Heart left ventricle (tissue), 16 donors: ENCODE measurements at regions not wholly inside any gene's neighbourhood (a gene's known extent, or its start where the extent isn't known, plus 50 kb on each side); places are given as distances from the start of the nearest gene placed in this dataset.

Experiments
- ATAC-seq, 4 donors: fragments of 200-7000 bp; cut with Tn5 transposase; one replicate each; pipeline ENCODE4 v1.9.1; 2020 to 2022; ENCODE audit warnings: moderate library complexity in 4 of 4, mild to moderate bottlenecking in 3 of 4, moderate number of reproducible peaks in 1 of 4
- DNase-seq, 5 donors: peaks; one replicate each; pipeline ENCODE4 v3.0.0-alpha.2; 2020
- H3K27ac ChIP-seq, 12 donors: fragments of 200-600 bp; sonication (generic) in 4 of 12; one replicate each; pipeline versions ENCODE4 v1.5.0 to v1.8.0; 2016 to 2022; ENCODE audit warnings: mild to moderate bottlenecking in 2 of 12
- H3K27me3 ChIP-seq, 9 donors: fragments of 200-600 bp; sonication (generic) in 2 of 9; one replicate each; pipeline versions ENCODE4 v1.5.1 to v1.8.0; 2016 to 2022; ENCODE audit warnings: mild to moderate bottlenecking in 3 of 9
- H3K36me3 ChIP-seq, 9 donors: fragments of 200-600 bp; sonication (generic) in 2 of 9; one replicate each; pipeline versions ENCODE4 v1.5.0 to v1.8.0; 2018 to 2022; ENCODE audit warnings: mild to moderate bottlenecking in 2 of 9
- H3K4me1 ChIP-seq, 12 donors: fragments of 200-600 bp; sonication (generic) in 4 of 12; one replicate each; pipeline versions ENCODE4 v1.5.0 to v1.8.0; 2016 to 2022; ENCODE audit warnings: mild to moderate bottlenecking in 3 of 12
- H3K4me3 ChIP-seq, 12 donors: fragments of 200-600 bp; sonication (generic) in 4 of 12; one replicate each; pipeline versions ENCODE4 v1.5.0 to v1.8.0; 2017 to 2022; ENCODE audit warnings: mild to moderate bottlenecking in 9 of 12, moderate library complexity in 4 of 12
- H3K9me3 ChIP-seq, 12 donors: fragments of 200-600 bp; sonication (generic) in 4 of 12; one replicate each; pipeline versions ENCODE4 v1.5.0 to v1.8.0; 2016 to 2022; ENCODE audit warnings: mild to moderate bottlenecking in 1 of 12
- CTCF ChIP-seq, 12 donors: fragments of 200-600 bp; sonication (generic) in 4 of 12; IDR thresholded peaks; one replicate each; pipeline versions ENCODE4 v1.5.0 to v1.8.0; 2018 to 2022; ENCODE audit warnings: antibody characterized with exemption in 12 of 12, mild to moderate bottlenecking in 5 of 12
- POLR2A ChIP-seq, 2 donors: fragments of 450-650 bp; IDR thresholded peaks; one replicate each; pipeline ENCODE4 v1.6.1; 2017; ENCODE audit warnings: antibody characterized with exemption in 2 of 2, mild to moderate bottlenecking in 2 of 2, moderate library complexity in 2 of 2
- WGBS, 4 donors: extraction: QIAGEN DNeasy Blood & Tissue Kit in 2 of 4; methylation state at CpG; one replicate each; pipeline versions ENCODE4 v1.1.5 to v1.1.7; 2013 to 2018; 5-methylcytosine and 5-hydroxymethylcytosine counted together
- intact Hi-C, 10 donors: fragments of 100-400 bp; cut with DNase I; formaldehyde crosslinking; loops; one replicate each; pipeline versions ENCODE4 v1.11.1 to v1.14.2; 2022
- donor health status: ischemic (EF 13 %, LVEDD 7.1; RV severe dilation, severe dysfunction).
- donor health status: healthy with polysubstance abuse.
- donor health status: DM: no; HTN: yes; CAD: no.
- donor health status: DM: no; HTN: no; CAD: no.
- donor health status: ischemic (EF 25% LVEDD 6.9; RV normal size, moderate dysfunction).
- donor health status: ischemic (EF 25% LVEDD 5.7; RV mildly dilated, moderate dysfunction).
- donor health status: healthy.
- donor health status: DM: yes; HTN: yes; CAD: no.
- donor health status: ischemic (EF 35%, LVEDD 5.7; RV mildly dilated, moderate dysfunction).
- donor health status: nonischemic (EF 11% LVEDD 7.7; RV severe dilation, severe dysfunction).
- donor health status: DM: yes; HTN: yes; CAD: no.
- donor health status: PGD.
- donor health status: ischemic (EF 29% LVEDD 5.4; RV normal size, mild dysfunction).
- donor health status: nonischemic (EF 23%, LVEDD 6.1; RV moderate dilation, normal function).

GRCh38 chr4:54505996-54506395 lies 151.8 kb upstream of the KIT start:
- Histone ChIP-seq H3K27me3 (no peaks in the 10 kb centered on the region), H3K27ac (no peak overlapping the region), H3K4me1 (no peaks in the 10 kb centered on the region), H3K36me3 (no peaks in the 10 kb centered on the region), H3K4me3 (no peak overlapping the region), H3K9me3 (peaks cover 0 to 17% (median 9%) of the 10 kb centered on the region in 12 donors)
- ATAC-seq (no peak), DNase-seq (no peak)
- intact Hi-C loops, result no loop called here
- WGBS, 4 donors, result 90 to 96% (median 95%) methylated on average over 7 of the region's 7 CpGs
- TF ChIP-seq POLR2A (IDR thresholded peaks at IDR 0.05), result no peak
- no peak for TF ChIP-seq CTCF (IDR thresholded peaks at IDR 0.05)

GRCh38 chr4:54509057-54509456 lies 148.7 kb upstream of the KIT start:
- Histone ChIP-seq H3K27ac (no peak overlapping the region), H3K9me3 (peaks cover 0 to 17% (median 9%) of the 10 kb centered on the region in 12 donors), H3K27me3 (no peaks in the 10 kb centered on the region), H3K36me3 (no peaks in the 10 kb centered on the region), H3K4me1 (no peaks in the 10 kb centered on the region), H3K4me3 (no peak overlapping the region)
- 63 to 71% (median 68%) methylated on average over 6 of the region's 6 CpGs for WGBS, 4 donors
- ATAC-seq, result peak in 1 of 4 donors; percentile 33
- TF ChIP-seq CTCF (IDR thresholded peaks at IDR 0.05) (no peak), POLR2A (IDR thresholded peaks at IDR 0.05) (no peak)
- no peak for DNase-seq
- intact Hi-C loops, result no loop called here

GRCh38 chr4:54513204-54513603 lies 144.6 kb upstream of the KIT start:
- DNase-seq (peak in 2 of 5 donors; percentile 51 to 55), ATAC-seq (peak in 3 of 4 donors; percentile 62 to 93 (median 75))
- no peak for TF ChIP-seq POLR2A (IDR thresholded peaks at IDR 0.05)
- no peak for TF ChIP-seq CTCF (IDR thresholded peaks at IDR 0.05)
- H3K4me3 ChIP-seq, result no peak overlapping the region
- 54 to 67% (median 58%) methylated on average over 6 of the region's 6 CpGs for WGBS, 4 donors
- no peaks in the 10 kb centered on the region for H3K9me3 ChIP-seq
- no peak overlapping the region for H3K27ac ChIP-seq
- no peaks in the 10 kb centered on the region for H3K27me3 ChIP-seq
- H3K4me1 ChIP-seq, result peaks cover 0 to 3% (median 0%) of the 10 kb centered on the region in 12 donors
- no peaks in the 10 kb centered on the region for H3K36me3 ChIP-seq
- intact Hi-C loops, result no loop called here

- H3K4me1 ChIP-seq, result peaks cover 0 to 3% (median 0%) of the 10 kb centered on the region in 12 donors
- intact Hi-C loops, result no loop called here
- no peaks in the 10 kb centered on the region for H3K36me3 ChIP-seq
- H3K9me3 ChIP-seq, result no peaks in the 10 kb centered on the region
- DNase-seq (no peak), ATAC-seq (no peak)
- H3K27ac ChIP-seq, result no peak overlapping the region
- no peak for TF ChIP-seq CTCF (IDR thresholded peaks at IDR 0.05)
- H3K4me3 ChIP-seq, result no peak overlapping the region
- H3K27me3 ChIP-seq, result no peaks in the 10 kb centered on the region
Observed at GRCh38 chr4:54513741-54514140, 144.0 kb upstream of the KIT start.
